IPS DF 6.9 (cell line): ENCODE measurements at regions not wholly inside any gene's neighbourhood (a gene's known extent, or its start where the extent isn't known, plus 50 kb on each side); places are given as distances from the start of the nearest gene placed in this dataset.

Source experiments
- DNase-seq: peaks from one replicate; pipeline ENCODE4 v3.0.0-alpha.2; 2013; ENCODE audit warnings: low read depth, low spot score
- H3K27ac ChIP-seq: one replicate; pipeline ENCODE4 v1.5.1; 2013; ENCODE audit warnings: low read length, control low read depth
- H3K27me3 ChIP-seq: 2 replicates; pipeline ENCODE4 v1.6.1; 2013; ENCODE audit warnings: mild to moderate bottlenecking, low read length; ENCODE audit not compliant: control insufficient read depth, insufficient read depth
- H3K36me3 ChIP-seq: 2 replicates; pipeline ENCODE4 v1.6.1; 2013; ENCODE audit warnings: low read length; ENCODE audit not compliant: control insufficient read depth, insufficient read depth
- H3K4me1 ChIP-seq: 2 replicates; pipeline ENCODE4 v1.6.1; 2013; ENCODE audit warnings: low read length; ENCODE audit not compliant: control insufficient read depth, insufficient read depth
- H3K4me3 ChIP-seq: 2 replicates; pipeline ENCODE4 v1.5.1; 2013; ENCODE audit warnings: mild to moderate bottlenecking, low read length
- H3K9me3 ChIP-seq: 2 replicates; pipeline ENCODE4 v1.6.1; 2013; ENCODE audit warnings: low read length, inconsistent platforms; ENCODE audit not compliant: control insufficient read depth, insufficient read depth
- WGBS: extraction: QIAGEN DNeasy Blood & Tissue Kit; methylation state at CpG from one replicate; pipeline ENCODE4 v1.1.7; 2013; ENCODE audit warnings: mixed read lengths, missing lambda C conversion rate; ENCODE audit not compliant: insufficient read length, insufficient coverage; 5-methylcytosine and 5-hydroxymethylcytosine counted together

GRCh38 chr7:12803542-12803941 is 116.1 kb downstream of the ARL4A start:
- no peaks in the 10 kb centered on the region for H3K4me1 ChIP-seq
- no peak overlapping the region for H3K4me3 ChIP-seq
- H3K36me3 ChIP-seq: no peaks in the 10 kb centered on the region
- no peak overlapping the region for H3K27ac ChIP-seq
- no peak for DNase-seq
- H3K9me3 ChIP-seq: no peaks in the 10 kb centered on the region
- no CpG with 5 or more reads among the region's 7 CpGs for WGBS
- H3K27me3 ChIP-seq: no peaks in the 10 kb centered on the region

GRCh38 chr7:12805518-12805928 is 118.1 kb downstream of the ARL4A start:
- DNase-seq: no peak
- no peaks in the 10 kb centered on the region for H3K4me1 ChIP-seq
- no peak overlapping the region for H3K27ac ChIP-seq
- no peak overlapping the region for H3K4me3 ChIP-seq
- H3K27me3 ChIP-seq: no peaks in the 10 kb centered on the region
- no peaks in the 10 kb centered on the region for H3K9me3 ChIP-seq
- H3K36me3 ChIP-seq: no peaks in the 10 kb centered on the region
- no CpG with 5 or more reads among the region's 1 CpG for WGBS

GRCh38 chr7:12805957-12806356 is 118.5 kb downstream of the ARL4A start:
- no peak overlapping the region for H3K27ac ChIP-seq
- no peak for DNase-seq
- no peaks in the 10 kb centered on the region for H3K4me1 ChIP-seq
- H3K27me3 ChIP-seq: no peaks in the 10 kb centered on the region
- H3K4me3 ChIP-seq: no peak overlapping the region
- no peaks in the 10 kb centered on the region for H3K36me3 ChIP-seq
- no peaks in the 10 kb centered on the region for H3K9me3 ChIP-seq
- WGBS: no CpG with 5 or more reads among the region's 7 CpGs

GRCh38 chr7:12809476-12809875 is 122.0 kb downstream of the ARL4A start:
- Histone ChIP-seq H3K27ac (no peak overlapping the region), H3K27me3 (no peaks in the 10 kb centered on the region), H3K9me3 (no peaks in the 10 kb centered on the region), H3K4me1 (no peaks in the 10 kb centered on the region), H3K4me3 (no peak overlapping the region), H3K36me3 (no peaks in the 10 kb centered on the region)
- DNase-seq: no peak
- WGBS: no CpG with 5 or more reads among the region's 5 CpGs

GRCh38 chr7:12812111-12812510 is 124.7 kb downstream of the ARL4A start:
- no CpG with 5 or more reads among the region's 4 CpGs for WGBS

GRCh38 chr7:12814107-12814506 is 126.7 kb downstream of the ARL4A start:
- Histone ChIP-seq H3K9me3 (no peaks in the 10 kb centered on the region), H3K4me1 (no peaks in the 10 kb centered on the region), H3K27ac (no peak overlapping the region), H3K36me3 (no peaks in the 10 kb centered on the region), H3K27me3 (no peaks in the 10 kb centered on the region), H3K4me3 (no peak overlapping the region)
- no CpG with 5 or more reads among the region's 2 CpGs for WGBS
- no peak for DNase-seq

More at GRCh38 chr7:12812111-12812510, 124.7 kb downstream of the ARL4A start:
- H3K4me3 ChIP-seq: no peak overlapping the region
- H3K4me1 ChIP-seq: no peaks in the 10 kb centered on the region
- H3K27ac ChIP-seq: no peak overlapping the region
- no peaks in the 10 kb centered on the region for H3K9me3 ChIP-seq
- H3K27me3 ChIP-seq: no peaks in the 10 kb centered on the region
- H3K36me3 ChIP-seq: no peaks in the 10 kb centered on the region
- DNase-seq: no peak

- Histone ChIP-seq H3K4me3 (no peak overlapping the region), H3K4me1 (no peaks in the 10 kb centered on the region)
Measured at GRCh38 chr7:12814828-12815227, 127.4 kb downstream of the ARL4A start.

GRCh38 chr7:12815426-12815825 is 128.0 kb downstream of the ARL4A start:
- Histone ChIP-seq H3K4me3 (no peak overlapping the region), H3K9me3 (no peaks in the 10 kb centered on the region), H3K36me3 (no peaks in the 10 kb centered on the region), H3K27me3 (no peaks in the 10 kb centered on the region), H3K4me1 (no peaks in the 10 kb centered on the region), H3K27ac (no peak overlapping the region)
- no CpG with 5 or more reads among the region's 4 CpGs for WGBS
- DNase-seq: no peak

More at GRCh38 chr7:12814828-12815227, 127.4 kb downstream of the ARL4A start:
- no peak overlapping the region for H3K27ac ChIP-seq
- no peaks in the 10 kb centered on the region for H3K27me3 ChIP-seq
- DNase-seq: no peak
- no peaks in the 10 kb centered on the region for H3K9me3 ChIP-seq
- no peaks in the 10 kb centered on the region for H3K36me3 ChIP-seq

- Histone ChIP-seq H3K36me3 (no peaks in the 10 kb centered on the region), H3K27me3 (no peaks in the 10 kb centered on the region), H3K4me1 (no peaks in the 10 kb centered on the region; the same call in 1 of the 2 replicates), H3K9me3 (no peaks in the 10 kb centered on the region), H3K4me3 (no peak overlapping the region), H3K27ac (no peak overlapping the region)
- DNase-seq: no peak
Measured at GRCh38 chr7:12815871-12816270, 128.4 kb downstream of the ARL4A start.

GRCh38 chr7:12820777-12821176 is 133.3 kb downstream of the ARL4A start:
- DNase-seq: no peak
- Histone ChIP-seq H3K36me3 (no peaks in the 10 kb centered on the region), H3K27me3 (no peaks in the 10 kb centered on the region), H3K4me1 (no peaks in the 10 kb centered on the region; the same call in 1 of the 2 replicates), H3K9me3 (no peaks in the 10 kb centered on the region), H3K27ac (no peak overlapping the region), H3K4me3 (no peak overlapping the region)
- no CpG with 5 or more reads among the region's 3 CpGs for WGBS

- no CpG with 5 or more reads among the region's 2 CpGs for WGBS
- Histone ChIP-seq H3K27me3 (no peaks in the 10 kb centered on the region), H3K4me3 (no peak overlapping the region), H3K36me3 (no peaks in the 10 kb centered on the region), H3K27ac (no peak overlapping the region), H3K4me1 (no peaks in the 10 kb centered on the region; the same call in 1 of the 2 replicates), H3K9me3 (no peaks in the 10 kb centered on the region)
- no peak for DNase-seq
Measured at GRCh38 chr7:12821746-12822145, 134.3 kb downstream of the ARL4A start.
